ENCODE measurements at regions not wholly inside any gene's neighbourhood (a gene's known extent, or its start where the extent isn't known, plus 50 kb on each side); places are given as distances from the start of the nearest gene placed in this dataset.

GRCh38 chr17:70668938-70669778 is 499.8 kb downstream of the KCNJ2 start:
- no peaks in the 10 kb centered on the region for H3K27me3 ChIP-seq (ENCODE audit: low read depth)
- no peaks in the 10 kb centered on the region for H3K36me3 ChIP-seq
- ATAC-seq (no peak), DNase-seq (no peak)
- TF ChIP-seq, protein P1, sequence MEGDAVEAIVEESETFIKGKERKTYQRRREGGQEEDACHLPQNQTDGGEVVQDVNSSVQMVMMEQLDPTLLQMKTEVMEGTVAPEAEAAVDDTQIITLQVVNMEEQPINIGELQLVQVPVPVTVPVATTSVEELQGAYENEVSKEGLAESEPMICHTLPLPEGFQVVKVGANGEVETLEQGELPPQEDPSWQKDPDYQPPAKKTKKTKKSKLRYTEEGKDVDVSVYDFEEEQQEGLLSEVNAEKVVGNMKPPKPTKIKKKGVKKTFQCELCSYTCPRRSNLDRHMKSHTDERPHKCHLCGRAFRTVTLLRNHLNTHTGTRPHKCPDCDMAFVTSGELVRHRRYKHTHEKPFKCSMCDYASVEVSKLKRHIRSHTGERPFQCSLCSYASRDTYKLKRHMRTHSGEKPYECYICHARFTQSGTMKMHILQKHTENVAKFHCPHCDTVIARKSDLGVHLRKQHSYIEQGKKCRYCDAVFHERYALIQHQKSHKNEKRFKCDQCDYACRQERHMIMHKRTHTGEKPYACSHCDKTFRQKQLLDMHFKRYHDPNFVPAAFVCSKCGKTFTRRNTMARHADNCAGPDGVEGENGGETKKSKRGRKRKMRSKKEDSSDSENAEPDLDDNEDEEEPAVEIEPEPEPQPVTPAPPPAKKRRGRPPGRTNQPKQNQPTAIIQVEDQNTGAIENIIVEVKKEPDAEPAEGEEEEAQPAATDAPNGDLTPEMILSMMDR (IDR thresholded peaks at IDR 0.05): no peak
- no peak overlapping the region for H3K4me3 ChIP-seq
- intact Hi-C loops (cut with DNase I): no loop called here
- H3K4me1 ChIP-seq: no peaks in the 10 kb centered on the region
- no peaks in the 10 kb centered on the region for H3K9me3 ChIP-seq
- no peak overlapping the region for H3K27ac ChIP-seq

- Histone ChIP-seq H3K9me3 (no peaks in the 10 kb centered on the region), H3K4me1 (no peaks in the 10 kb centered on the region), H3K27me3 (ENCODE audit: low read depth) (no peaks in the 10 kb centered on the region), H3K4me3 (no peak overlapping the region), H3K36me3 (no peaks in the 10 kb centered on the region), H3K27ac (no peak overlapping the region)
- intact Hi-C loops (cut with DNase I): no loop called here
- ATAC-seq (no peak), DNase-seq (no peak)
- TF ChIP-seq, protein P1 (IDR thresholded peaks at IDR 0.05): no peak
Observed at GRCh38 chr17:70674061-70674460, 504.7 kb downstream of the KCNJ2 start.

- no peak for DNase-seq
Observed at GRCh38 chr17:70675070-70675590, 505.8 kb downstream of the KCNJ2 start.

GRCh38 chr17:70677783-70678647 is 508.7 kb downstream of the KCNJ2 start:
- intact Hi-C loops (cut with DNase I): no loop called here
- ATAC-seq (no peak), DNase-seq (no peak)
- H3K36me3 ChIP-seq: no peaks in the 10 kb centered on the region
- H3K4me1 ChIP-seq: no peaks in the 10 kb centered on the region
- no peaks in the 10 kb centered on the region for H3K27me3 ChIP-seq (ENCODE audit: low read depth)
- H3K27ac ChIP-seq: no peak overlapping the region
- H3K9me3 ChIP-seq: no peaks in the 10 kb centered on the region
- TF ChIP-seq, protein P1 (IDR thresholded peaks at IDR 0.05): no peak
- H3K4me3 ChIP-seq: no peak overlapping the region

More at GRCh38 chr17:70675070-70675590, 505.8 kb downstream of the KCNJ2 start:
- no peak for ATAC-seq
- H3K36me3 ChIP-seq: no peaks in the 10 kb centered on the region
- no peaks in the 10 kb centered on the region for H3K9me3 ChIP-seq
- intact Hi-C loops (cut with DNase I): no loop called here
- TF ChIP-seq, protein P1 (IDR thresholded peaks at IDR 0.05): no peak
- no peak overlapping the region for H3K27ac ChIP-seq
- H3K27me3 ChIP-seq (ENCODE audit: low read depth): no peaks in the 10 kb centered on the region
- no peaks in the 10 kb centered on the region for H3K4me1 ChIP-seq
- no peak overlapping the region for H3K4me3 ChIP-seq

DNA sequence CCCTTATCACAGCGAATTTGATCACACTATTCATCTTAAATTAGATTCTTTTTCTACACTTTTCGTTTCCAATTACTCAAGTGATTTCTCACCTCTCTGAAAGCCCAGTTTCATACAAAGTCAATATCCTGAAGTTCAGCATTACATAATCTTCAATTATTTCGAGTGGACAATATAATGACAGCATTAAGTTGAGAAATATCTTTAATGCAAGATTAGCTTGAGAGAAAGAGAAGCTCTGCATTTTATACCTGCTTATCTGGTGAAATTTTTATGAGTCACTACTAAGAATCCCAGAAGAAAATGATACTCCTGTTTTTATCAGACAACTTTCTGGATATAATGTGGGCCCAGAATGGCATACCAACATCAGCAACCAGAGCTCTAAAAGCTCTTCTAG is 509.6 kb downstream of the KCNJ2 start:
- intact Hi-C loops (cut with DNase I): no loop called here
- TF ChIP-seq, protein P1 (IDR thresholded peaks at IDR 0.05): no peak
- ATAC-seq (no peak), DNase-seq (no peak)
- Histone ChIP-seq H3K4me1 (no peaks in the 10 kb centered on the region), H3K9me3 (no peaks in the 10 kb centered on the region), H3K27me3 (ENCODE audit: low read depth) (no peaks in the 10 kb centered on the region), H3K27ac (no peak overlapping the region), H3K36me3 (no peaks in the 10 kb centered on the region), H3K4me3 (no peak overlapping the region)

Measured in lower lobe of right lung (tissue), 2 donors.